ENCODE measurements at regions not wholly inside any gene's neighbourhood (a gene's known extent, or its start where the extent isn't known, plus 50 kb on each side); places are given as distances from the start of the nearest gene placed in this dataset.

GRCh38 chr3:188082031-188082430 is 71.9 kb upstream of the LPP start:
- Histone ChIP-seq H3K9ac (ENCODE audit: insufficient read depth, low read length, poor library complexity, severe bottlenecking) (no peak overlapping the region), H3K9me3 (replicated peaks in 1 of 2; ENCODE audit: control insufficient read depth in 1 of 2, insufficient read depth in 1 of 2, low read length in 2 of 2) (no peaks in the 10 kb centered on the region), H2AFZ (ENCODE audit: insufficient read depth, low read depth, low read length, poor library complexity, severe bottlenecking) (no peak overlapping the region), H3K4me3 (replicated peaks in 1 of 3; ENCODE audit: low read depth in 2 of 3, low read length in 3 of 3) (no peak overlapping the region), H3K79me2 (ENCODE audit: insufficient read depth, low read length) (no peaks in the 10 kb centered on the region), H3K36me3 (replicated peaks in 1 of 2; ENCODE audit: control insufficient read depth in 1 of 2, insufficient read depth in 2 of 2, low read length in 2 of 2) (no peaks in the 10 kb centered on the region), H3K27me3 (ENCODE audit: control insufficient read depth in 2 of 2, insufficient read depth in 2 of 2, low read length in 2 of 2) (no peaks in the 10 kb centered on the region), H3K4me1 (ENCODE audit: control insufficient read depth in 1 of 2, insufficient read depth in 2 of 2, low read length in 2 of 2) (no peaks in the 10 kb centered on the region), H3K4me2 (replicated peaks; ENCODE audit: extremely low read depth, low read length, poor library complexity, severe bottlenecking) (no peak overlapping the region), H3K27ac (ENCODE audit: low read depth in 1 of 2, low read length in 2 of 2) (no peak overlapping the region), H4K20me1 (ENCODE audit: insufficient read depth, low read length) (no peaks in the 10 kb centered on the region)
- no peak for DNase-seq
- Mint-ChIP-seq H3K9me3 (peaks cover 0 to 2% (median 0%) of the 10 kb centered on the region in 7 donors), H3K36me3 (no peaks in the 10 kb centered on the region), H3K27ac (no peak overlapping the region), H3K4me1 (peaks cover 5% of the 10 kb centered on the region), H3K4me3 (no peak overlapping the region), H3K27me3 (ENCODE audit: low read depth in 3 of 3) (peaks cover 0 to 3% (median 2%) of the 10 kb centered on the region in 3 donors)
- TF ChIP-seq CTCF (IDR thresholded peaks at IDR 0.05) = no peak
- no CpG with 5 or more reads among the region's 2 CpGs for WGBS (ENCODE audit: insufficient coverage)
- intact Hi-C loops (cut with micrococcal nuclease) = no loop called here

- no peaks in the 10 kb centered on the region for H3K36me3 Mint-ChIP-seq
- Histone ChIP-seq H3K9ac (ENCODE audit: insufficient read depth, low read length, poor library complexity, severe bottlenecking) (no peak overlapping the region), H3K9me3 (replicated peaks in 1 of 2; ENCODE audit: control insufficient read depth in 1 of 2, insufficient read depth in 1 of 2, low read length in 2 of 2) (no peaks in the 10 kb centered on the region), H3K79me2 (ENCODE audit: insufficient read depth, low read length) (no peaks in the 10 kb centered on the region), H3K36me3 (replicated peaks in 1 of 2; ENCODE audit: control insufficient read depth in 1 of 2, insufficient read depth in 2 of 2, low read length in 2 of 2) (no peaks in the 10 kb centered on the region), H3K27me3 (ENCODE audit: control insufficient read depth in 2 of 2, insufficient read depth in 2 of 2, low read length in 2 of 2) (no peaks in the 10 kb centered on the region), H3K4me2 (replicated peaks; ENCODE audit: extremely low read depth, low read length, poor library complexity, severe bottlenecking) (no peak overlapping the region), H4K20me1 (ENCODE audit: insufficient read depth, low read length) (no peaks in the 10 kb centered on the region), H3K4me3 (replicated peaks in 1 of 3; ENCODE audit: low read depth in 2 of 3, low read length in 3 of 3) (no peak overlapping the region), H2AFZ (ENCODE audit: insufficient read depth, low read depth, low read length, poor library complexity, severe bottlenecking) (no peak overlapping the region), H3K4me1 (ENCODE audit: control insufficient read depth in 1 of 2, insufficient read depth in 2 of 2, low read length in 2 of 2) (no peaks in the 10 kb centered on the region), H3K27ac (ENCODE audit: low read depth in 1 of 2, low read length in 2 of 2) (no peak overlapping the region)
- intact Hi-C loops (cut with micrococcal nuclease) = no loop called here
- WGBS (ENCODE audit: insufficient coverage) = no CpG with 5 or more reads among the region's 1 CpG
- no peak overlapping the region for H3K27ac Mint-ChIP-seq
- peaks cover 0 to 2% (median 0%) of the 10 kb centered on the region in 7 donors for H3K9me3 Mint-ChIP-seq
- no peak for TF ChIP-seq CTCF (IDR thresholded peaks at IDR 0.05)
- peaks cover 0 to 3% (median 2%) of the 10 kb centered on the region in 3 donors for H3K27me3 Mint-ChIP-seq (ENCODE audit: low read depth in 3 of 3)
- DNase-seq = no peak
- H3K4me1 Mint-ChIP-seq = peaks cover 5% of the 10 kb centered on the region
- no peak overlapping the region for H3K4me3 Mint-ChIP-seq
Observed at GRCh38 chr3:188082450-188082849, 71.5 kb upstream of the LPP start.

All from CD14-positive monocyte (primary cell).